ENCODE measurements at regions not wholly inside any gene's neighbourhood (a gene's known extent, or its start where the extent isn't known, plus 50 kb on each side); places are given as distances from the start of the nearest gene placed in this dataset.

DNA sequence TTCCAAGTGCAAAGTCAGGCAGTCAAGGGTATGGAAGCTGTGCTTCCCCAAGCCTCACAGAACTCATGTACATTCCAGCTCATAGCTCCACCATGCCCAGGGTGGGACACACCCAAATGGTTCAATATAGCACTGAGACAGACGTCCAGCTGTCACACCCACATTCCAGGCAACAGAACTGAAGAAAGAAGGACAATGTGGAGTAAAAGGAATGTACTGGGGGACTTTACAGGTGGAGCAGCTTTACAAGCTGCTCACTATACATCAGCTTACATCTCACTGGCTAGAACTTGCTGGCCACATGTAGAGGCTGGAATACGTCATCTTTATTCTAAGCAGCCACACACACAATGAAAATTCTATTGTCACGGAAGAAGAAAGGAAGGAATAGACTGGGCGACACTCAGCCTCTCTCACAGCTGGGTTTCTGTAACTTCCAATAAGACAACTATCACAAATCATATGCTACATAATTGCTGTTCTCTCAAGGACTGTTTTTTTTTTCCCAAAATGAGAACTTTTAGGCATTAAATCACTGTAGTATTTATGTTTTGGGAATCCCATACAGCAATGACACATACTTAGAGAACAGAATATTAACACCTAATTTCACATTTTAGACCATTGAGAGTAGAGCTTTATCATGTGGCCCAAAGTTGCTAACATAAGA is 86.1 kb downstream of the KLF12 start:
- in situ Hi-C loops (cut with HindIII; ENCODE audit: low sequenced_read_pairs) = no loop called here
- DNase-seq (ENCODE audit: low read depth, low spot score) = no peak
- H3K4me3 ChIP-seq (ENCODE audit: low read depth, low read length) = no peak overlapping the region
- TF ChIP-seq, protein P1, sequence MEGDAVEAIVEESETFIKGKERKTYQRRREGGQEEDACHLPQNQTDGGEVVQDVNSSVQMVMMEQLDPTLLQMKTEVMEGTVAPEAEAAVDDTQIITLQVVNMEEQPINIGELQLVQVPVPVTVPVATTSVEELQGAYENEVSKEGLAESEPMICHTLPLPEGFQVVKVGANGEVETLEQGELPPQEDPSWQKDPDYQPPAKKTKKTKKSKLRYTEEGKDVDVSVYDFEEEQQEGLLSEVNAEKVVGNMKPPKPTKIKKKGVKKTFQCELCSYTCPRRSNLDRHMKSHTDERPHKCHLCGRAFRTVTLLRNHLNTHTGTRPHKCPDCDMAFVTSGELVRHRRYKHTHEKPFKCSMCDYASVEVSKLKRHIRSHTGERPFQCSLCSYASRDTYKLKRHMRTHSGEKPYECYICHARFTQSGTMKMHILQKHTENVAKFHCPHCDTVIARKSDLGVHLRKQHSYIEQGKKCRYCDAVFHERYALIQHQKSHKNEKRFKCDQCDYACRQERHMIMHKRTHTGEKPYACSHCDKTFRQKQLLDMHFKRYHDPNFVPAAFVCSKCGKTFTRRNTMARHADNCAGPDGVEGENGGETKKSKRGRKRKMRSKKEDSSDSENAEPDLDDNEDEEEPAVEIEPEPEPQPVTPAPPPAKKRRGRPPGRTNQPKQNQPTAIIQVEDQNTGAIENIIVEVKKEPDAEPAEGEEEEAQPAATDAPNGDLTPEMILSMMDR (IDR thresholded peaks at IDR 0.05; ENCODE audit: low read depth, low read length) = no peak

DNA sequence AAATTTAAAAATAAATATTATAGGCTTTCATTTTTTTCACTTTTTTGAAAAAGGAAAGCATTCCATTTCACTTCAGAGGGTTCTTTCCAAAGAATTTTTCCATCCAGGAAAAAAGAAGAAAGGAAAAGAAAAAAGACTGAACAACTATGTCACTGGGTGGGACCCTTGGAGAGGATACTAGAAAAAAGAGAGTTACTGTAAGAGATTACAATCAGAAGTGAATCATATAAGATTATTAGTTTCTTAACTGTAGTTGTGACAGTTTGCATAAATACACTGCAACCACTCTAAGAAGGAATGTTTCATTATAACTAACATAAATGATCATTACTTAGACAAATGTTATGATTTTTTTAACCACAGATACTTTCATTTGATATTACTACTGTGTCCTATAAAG is 87.8 kb downstream of the KLF12 start:
- TF ChIP-seq, protein P1 (IDR thresholded peaks at IDR 0.05; ENCODE audit: low read depth, low read length) = no peak
- in situ Hi-C loops (cut with HindIII; ENCODE audit: low sequenced_read_pairs) = no loop called here
- no peak overlapping the region for H3K4me3 ChIP-seq (ENCODE audit: low read depth, low read length)
- DNase-seq (ENCODE audit: low read depth, low spot score) = no peak

DNA sequence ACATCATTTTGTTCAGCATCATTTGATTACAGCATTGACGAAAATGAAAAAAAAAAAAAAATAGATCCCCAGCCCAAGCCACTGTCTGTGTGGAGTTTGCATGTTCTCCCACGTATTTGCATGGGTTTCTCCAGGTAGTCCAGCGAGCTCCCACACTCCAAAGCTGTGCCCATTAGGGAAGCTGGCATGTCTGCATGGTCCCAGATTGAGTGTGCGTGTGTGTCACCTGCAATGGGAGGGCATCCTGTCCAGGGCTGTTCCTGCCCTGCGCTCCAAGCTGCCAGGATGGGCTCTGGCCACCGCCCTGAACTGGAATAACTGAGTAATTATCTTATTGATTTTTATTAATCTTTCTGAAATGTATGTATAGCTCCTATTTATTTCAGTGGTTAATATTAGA is 88.6 kb downstream of the KLF12 start:
- in situ Hi-C loops (cut with HindIII; ENCODE audit: low sequenced_read_pairs) = no loop called here
- TF ChIP-seq, protein P1 (IDR thresholded peaks at IDR 0.05; ENCODE audit: low read depth, low read length) = no peak
- no peak for DNase-seq (ENCODE audit: low read depth, low spot score)
- no peak overlapping the region for H3K4me3 ChIP-seq (ENCODE audit: low read depth, low read length)

DNA sequence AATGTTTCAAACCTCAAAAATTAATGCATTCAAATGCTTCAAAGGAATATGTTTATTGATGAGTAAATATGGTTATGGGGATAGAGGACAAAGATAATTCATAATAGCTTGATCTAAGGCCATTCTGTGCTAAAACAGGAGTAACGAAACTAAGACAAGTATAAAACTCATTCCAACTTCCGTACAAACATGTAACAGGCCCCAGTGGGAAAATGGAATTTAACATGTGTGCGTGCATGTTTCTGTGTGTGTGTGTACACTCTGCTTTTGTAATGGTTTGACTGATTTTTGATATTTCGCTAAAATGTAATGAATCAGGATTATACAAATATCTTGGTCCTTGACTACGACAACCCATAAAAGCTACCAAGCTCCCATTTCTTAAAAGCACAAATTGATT is 91.0 kb downstream of the KLF12 start:
- DNase-seq (ENCODE audit: low read depth, low spot score) = no peak
- no peak overlapping the region for H3K4me3 ChIP-seq (ENCODE audit: low read depth, low read length)
- in situ Hi-C loops (cut with HindIII; ENCODE audit: low sequenced_read_pairs) = no loop called here
- TF ChIP-seq, protein P1 (IDR thresholded peaks at IDR 0.05; ENCODE audit: low read depth, low read length) = no peak

DNA sequence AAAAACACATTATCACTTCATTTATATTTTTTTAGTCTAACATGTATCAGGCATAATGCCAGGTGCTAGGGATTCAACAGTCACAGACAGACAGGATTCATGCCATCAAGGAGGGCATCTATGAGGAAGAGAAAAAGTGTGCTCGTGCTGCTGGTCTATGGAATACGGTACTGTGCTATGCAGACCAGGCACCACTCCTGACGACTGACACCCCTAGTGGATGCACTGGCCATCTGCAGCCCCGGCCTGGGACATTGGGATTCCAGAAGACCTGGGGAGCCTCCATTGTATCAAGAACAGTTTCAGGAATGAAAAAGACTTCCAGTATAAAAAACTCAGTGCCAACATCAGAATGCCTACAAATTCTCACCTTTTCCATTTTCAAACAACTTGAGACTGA is 94.0 kb downstream of the KLF12 start:
- DNase-seq (ENCODE audit: low read depth, low spot score) = peak; percentile 29
- in situ Hi-C loops (cut with HindIII; ENCODE audit: low sequenced_read_pairs) = no loop called here
- TF ChIP-seq, protein P1 (IDR thresholded peaks at IDR 0.05; ENCODE audit: low read depth, low read length) = peak; percentile 65
- H3K4me3 ChIP-seq (ENCODE audit: low read depth, low read length) = no peak overlapping the region

DNA sequence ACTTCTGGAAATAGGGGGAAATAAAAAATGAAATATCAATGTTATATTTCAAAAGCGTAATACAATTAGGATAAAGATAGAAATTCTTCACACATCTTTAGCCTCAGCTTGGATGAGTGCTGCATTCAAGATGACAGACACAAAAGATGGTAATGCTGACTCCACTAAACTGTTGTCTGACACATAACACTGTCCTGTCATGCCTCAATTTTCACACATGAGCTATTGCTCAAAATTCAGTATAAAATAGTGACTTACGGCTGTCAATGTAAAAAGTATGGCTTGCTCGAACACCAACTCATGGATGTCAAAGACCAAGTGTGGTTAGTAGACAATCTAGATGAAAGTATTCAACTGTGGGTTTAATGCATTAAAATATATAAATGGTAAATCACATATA is 94.5 kb downstream of the KLF12 start:
- TF ChIP-seq, protein P1 (IDR thresholded peaks at IDR 0.05; ENCODE audit: low read depth, low read length) = no peak
- in situ Hi-C loops (cut with HindIII; ENCODE audit: low sequenced_read_pairs) = no loop called here
- H3K4me3 ChIP-seq (ENCODE audit: low read depth, low read length) = no peak overlapping the region
- DNase-seq (ENCODE audit: low read depth, low spot score) = no peak
